ENCODE measurements at regions not wholly inside any gene's neighbourhood (a gene's known extent, or its start where the extent isn't known, plus 50 kb on each side); places are given as distances from the start of the nearest gene placed in this dataset.

DNA sequence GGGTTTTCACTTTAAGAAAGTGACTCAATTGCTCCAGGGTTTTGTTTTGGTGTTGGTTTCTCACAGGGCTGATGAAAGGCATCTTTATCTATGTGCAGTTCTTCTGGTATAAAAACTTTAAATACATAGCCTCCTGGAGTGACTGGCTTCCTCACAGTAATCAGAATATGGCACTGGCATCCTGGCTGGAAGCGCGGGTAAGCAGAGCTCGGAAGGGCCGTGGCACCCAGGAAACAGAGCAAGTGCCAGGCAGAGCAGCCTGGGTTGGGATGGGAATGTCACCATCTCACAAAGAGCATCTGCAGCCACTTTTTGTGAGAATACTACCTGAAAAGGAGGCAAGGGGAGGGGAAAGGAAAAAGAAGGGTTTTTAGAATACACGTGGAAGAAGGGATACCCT lies 534.7 kb downstream of the PLCL1 start:
- no peak for DNase-seq (ENCODE audit: low read depth, low spot score)
- in situ Hi-C loops (cut with HindIII; ENCODE audit: low pct_unique_long_range_greater_than_20kb, low sequenced_read_pairs) = no loop called here

DNA sequence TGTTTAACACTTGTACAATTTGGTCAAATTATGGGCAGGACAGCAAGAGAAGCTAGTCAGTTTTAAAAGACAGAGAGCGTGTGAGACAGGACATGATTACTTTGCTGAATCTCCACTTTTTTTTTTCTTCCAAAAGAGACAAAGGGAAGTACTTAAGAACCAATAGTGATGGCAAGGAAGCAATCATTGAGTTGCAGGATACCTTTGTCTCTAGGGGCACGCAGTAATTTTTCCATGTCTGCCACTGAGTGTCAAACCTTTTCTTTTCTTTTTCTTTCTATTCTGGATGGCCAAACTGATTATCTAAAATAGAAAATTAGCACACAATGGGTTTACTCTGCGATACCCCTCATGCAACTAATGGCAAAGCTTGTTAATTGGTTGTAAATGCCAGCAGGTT lies 533.0 kb downstream of the PLCL1 start:
- in situ Hi-C loops (cut with HindIII; ENCODE audit: low pct_unique_long_range_greater_than_20kb, low sequenced_read_pairs) = no loop called here
- DNase-seq (ENCODE audit: low read depth, low spot score) = no peak

DNA sequence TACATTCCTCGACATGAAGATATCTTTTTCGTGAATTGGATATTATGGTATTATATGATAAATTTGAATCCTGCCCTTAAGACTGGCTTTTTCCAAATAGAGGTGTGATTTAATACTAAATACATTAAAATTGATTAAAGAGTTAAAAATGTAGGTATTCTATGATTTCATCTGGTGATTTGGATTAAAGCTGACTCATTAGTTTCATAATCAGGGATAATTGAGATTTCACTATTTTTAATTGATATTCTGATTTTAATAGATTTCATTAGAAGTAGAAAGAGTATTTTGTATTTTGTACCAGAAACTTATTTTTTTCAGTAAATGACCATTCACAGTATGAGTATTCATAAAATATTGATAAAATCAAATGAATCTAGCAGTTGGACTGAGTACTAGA lies 524.1 kb downstream of the PLCL1 start:
- no peak for DNase-seq (ENCODE audit: low read depth, low spot score)
- in situ Hi-C loops (cut with HindIII; ENCODE audit: low pct_unique_long_range_greater_than_20kb, low sequenced_read_pairs) = no loop called here

DNA sequence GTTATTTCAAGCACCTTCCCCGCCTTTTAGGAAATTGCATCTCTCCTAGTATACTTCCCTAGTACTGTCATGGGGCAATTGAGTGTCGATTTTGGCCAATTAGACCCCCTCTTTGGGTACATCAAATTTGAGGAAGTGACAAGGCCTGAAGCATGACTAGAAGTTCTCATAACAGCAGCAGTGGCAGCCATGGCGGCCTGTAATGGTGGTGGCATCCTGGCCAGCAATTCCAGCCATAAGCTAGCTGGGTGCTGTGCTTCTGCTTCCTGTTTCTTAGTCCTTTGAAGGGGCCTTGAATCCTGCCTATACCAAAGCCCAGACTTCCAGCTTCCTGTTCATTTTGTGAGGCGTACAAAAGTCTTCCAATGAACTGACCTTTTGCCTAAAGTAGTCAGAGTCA lies 523.1 kb downstream of the PLCL1 start:
- in situ Hi-C loops (cut with HindIII; ENCODE audit: low pct_unique_long_range_greater_than_20kb, low sequenced_read_pairs) = no loop called here
- DNase-seq (ENCODE audit: low read depth, low spot score) = no peak

DNA sequence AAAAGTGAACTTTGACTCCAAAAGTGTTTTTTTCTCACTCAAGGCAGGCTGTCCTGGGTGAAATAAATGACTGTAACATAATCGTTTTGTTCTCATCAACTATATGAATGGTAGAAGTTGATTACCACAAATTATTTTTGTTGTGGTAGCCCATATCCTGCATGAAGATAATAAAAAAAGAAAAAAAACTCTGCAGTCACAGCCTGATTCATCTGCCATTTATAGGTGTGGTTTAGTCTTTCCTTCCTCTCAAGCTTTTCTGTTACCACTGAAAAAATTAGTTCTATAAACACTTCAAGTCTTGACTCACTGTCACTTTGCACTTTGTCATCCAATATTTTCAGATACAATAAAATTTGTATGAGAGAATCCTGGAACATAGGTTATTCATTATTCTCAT lies 522.0 kb downstream of the PLCL1 start:
- no peak for DNase-seq (ENCODE audit: low read depth, low spot score)
- in situ Hi-C loops (cut with HindIII; ENCODE audit: low pct_unique_long_range_greater_than_20kb, low sequenced_read_pairs) = no loop called here

DNA sequence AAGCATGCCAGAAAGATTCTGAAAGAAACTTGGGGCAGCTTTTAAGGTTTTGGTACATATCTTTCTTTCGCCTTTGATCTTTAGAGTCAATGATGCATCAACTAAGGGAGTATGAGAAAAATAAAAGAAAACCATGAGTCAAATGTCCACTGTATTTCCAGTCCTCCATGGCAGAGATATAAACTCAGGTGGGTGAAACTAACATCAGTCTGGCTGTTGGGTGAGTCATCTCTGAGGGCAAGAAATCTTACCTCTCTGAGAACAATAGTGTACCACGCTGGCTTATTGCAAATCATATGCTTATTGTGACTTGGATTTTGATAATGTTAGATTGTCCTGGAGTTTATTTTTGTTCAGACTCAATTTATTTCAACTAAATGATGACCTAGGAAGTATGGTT lies 521.0 kb downstream of the PLCL1 start:
- DNase-seq (ENCODE audit: low read depth, low spot score) = no peak
- in situ Hi-C loops (cut with HindIII; ENCODE audit: low pct_unique_long_range_greater_than_20kb, low sequenced_read_pairs) = no loop called here

DNA sequence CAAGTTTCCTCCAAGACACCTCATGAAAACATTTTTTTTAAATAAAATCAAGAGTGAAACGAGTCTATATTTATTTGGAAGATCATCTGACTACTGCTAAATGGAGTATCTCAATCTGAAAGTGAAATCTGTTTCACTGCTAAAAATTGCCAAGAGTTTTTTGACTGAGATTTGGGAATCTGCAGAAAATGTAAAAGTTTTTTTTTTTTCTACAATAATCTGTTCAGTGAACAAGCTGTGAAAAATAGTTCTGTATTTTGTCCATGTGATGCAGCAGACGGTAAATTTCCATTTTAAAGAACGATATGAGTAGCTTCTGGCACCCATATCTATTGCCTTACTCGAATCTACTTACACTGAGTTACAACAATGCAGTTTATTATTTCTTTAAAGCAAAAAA lies 519.7 kb downstream of the PLCL1 start:
- in situ Hi-C loops (cut with HindIII; ENCODE audit: low pct_unique_long_range_greater_than_20kb, low sequenced_read_pairs) = no loop called here
- no peak for DNase-seq (ENCODE audit: low read depth, low spot score)

DNA sequence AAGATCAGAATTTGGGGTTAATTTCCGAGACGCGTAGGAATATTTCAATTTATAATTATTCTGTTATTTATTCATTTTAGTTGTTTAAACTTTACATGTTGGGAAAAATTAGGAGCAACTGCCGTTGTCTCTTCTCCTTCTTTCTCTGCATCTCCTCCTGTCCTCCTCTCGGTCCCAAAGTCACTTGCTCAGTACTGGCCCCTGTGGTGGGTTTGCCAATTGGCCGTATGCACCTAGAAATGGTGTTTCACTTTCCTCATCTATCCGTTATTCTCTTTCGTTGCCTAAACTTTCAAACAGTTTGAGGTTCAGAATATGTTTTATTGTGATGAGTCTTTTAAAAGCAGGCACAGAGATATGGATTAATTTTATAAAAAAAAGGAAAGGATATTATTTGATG lies 517.9 kb downstream of the PLCL1 start:
- peak; percentile 40 for DNase-seq (ENCODE audit: low read depth, low spot score)
- in situ Hi-C loops (cut with HindIII; ENCODE audit: low pct_unique_long_range_greater_than_20kb, low sequenced_read_pairs) = no loop called here

DNA sequence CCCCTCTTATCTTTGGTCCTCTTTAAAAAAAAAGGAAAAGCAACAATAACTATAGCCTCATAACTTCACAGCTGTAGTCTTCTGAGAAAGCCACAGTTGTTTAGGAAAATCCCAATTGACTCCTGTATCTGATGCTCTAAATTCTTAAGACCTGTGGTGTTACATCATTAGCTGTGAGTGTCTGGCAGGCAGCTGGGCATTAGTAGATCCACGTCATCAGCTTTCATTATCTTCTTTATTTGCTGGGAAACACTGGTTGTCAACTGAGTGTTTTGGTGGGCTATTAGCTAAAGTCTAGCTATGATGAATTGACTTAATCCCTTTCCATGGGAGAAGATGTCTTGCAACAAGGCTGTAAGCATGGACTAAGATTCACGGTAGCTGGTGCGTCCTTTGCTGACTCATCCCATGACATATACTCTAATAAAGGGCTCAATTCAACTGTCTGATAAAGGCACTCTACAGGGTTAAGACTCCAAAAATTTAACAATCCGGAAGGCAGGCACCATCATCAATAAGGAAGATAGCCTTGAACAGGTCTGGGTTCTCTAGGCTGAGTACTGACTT lies 517.2 kb downstream of the PLCL1 start:
- peak; percentile 36 for DNase-seq (ENCODE audit: low read depth, low spot score)

DNA sequence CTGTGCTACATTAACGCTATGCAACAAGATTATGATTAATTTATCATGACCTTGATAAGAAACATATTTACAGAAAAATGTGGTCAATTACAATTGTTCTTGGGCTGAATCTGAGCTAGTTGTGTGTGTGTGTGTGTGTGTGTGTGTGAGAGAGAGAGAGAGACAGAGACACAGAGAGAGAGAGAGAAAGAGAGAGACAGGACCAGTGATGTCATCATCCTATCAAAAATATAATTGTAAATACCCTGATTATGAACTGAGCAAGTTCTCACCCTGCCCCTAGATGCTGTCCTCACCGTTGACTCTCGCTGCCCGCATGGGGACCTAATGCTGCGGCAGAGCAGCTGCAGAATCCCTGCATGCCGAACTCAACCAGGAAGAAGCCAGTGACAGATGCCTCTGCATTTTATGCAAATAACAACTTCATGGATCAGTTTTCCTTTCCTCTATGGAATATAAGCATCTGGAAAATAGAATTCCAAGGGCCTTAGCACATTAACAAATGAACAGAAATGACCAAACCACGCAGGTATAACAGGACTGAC lies 512.5 kb downstream of the PLCL1 start:
- in situ Hi-C loops (cut with HindIII; ENCODE audit: low pct_unique_long_range_greater_than_20kb, low sequenced_read_pairs) = no loop called here
- no peak for DNase-seq (ENCODE audit: low read depth, low spot score)

More for the DNA sequence above, 517.2 kb downstream of the PLCL1 start:
- in situ Hi-C loops (cut with HindIII; ENCODE audit: low pct_unique_long_range_greater_than_20kb, low sequenced_read_pairs) = no loop called here

DNA sequence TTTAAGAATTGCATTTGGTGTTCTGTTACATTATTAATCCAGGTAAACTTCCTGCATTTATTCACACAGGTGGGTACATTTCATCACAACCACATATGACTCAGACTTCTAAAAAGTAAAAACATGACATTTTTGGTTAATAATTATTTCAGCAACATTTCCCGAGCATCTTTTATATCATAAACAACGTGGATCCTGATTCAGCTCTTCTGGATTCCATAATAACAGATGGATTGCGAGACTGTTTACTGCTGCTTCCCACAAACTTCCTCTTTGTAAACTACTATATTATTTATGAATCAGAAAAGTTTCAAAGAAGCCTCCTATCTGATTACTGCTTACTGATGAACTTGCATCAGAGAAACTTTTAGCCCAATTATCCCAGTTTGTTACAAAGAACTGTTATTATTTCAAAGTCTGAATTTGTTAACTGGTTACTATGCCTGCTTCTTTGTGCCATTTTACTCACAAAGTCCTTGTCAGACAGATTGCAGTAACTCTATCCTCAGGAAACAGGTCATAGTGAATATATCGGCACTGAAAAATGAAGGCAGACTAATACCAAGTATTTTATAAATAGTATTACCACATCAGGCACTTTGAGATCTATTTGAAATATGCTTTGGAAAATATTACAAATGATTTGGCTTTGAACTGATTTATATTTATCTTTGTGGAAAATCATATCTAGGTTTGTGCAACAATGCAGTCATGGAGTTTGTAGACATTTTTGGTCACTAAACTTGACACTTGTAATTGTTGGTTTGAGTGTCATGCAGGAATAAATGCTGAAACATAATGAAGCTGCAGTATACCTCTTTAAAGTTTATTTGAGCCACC lies 511.6 kb downstream of the PLCL1 start:
- in situ Hi-C loops (cut with HindIII; ENCODE audit: low pct_unique_long_range_greater_than_20kb, low sequenced_read_pairs) = no loop called here

DNA sequence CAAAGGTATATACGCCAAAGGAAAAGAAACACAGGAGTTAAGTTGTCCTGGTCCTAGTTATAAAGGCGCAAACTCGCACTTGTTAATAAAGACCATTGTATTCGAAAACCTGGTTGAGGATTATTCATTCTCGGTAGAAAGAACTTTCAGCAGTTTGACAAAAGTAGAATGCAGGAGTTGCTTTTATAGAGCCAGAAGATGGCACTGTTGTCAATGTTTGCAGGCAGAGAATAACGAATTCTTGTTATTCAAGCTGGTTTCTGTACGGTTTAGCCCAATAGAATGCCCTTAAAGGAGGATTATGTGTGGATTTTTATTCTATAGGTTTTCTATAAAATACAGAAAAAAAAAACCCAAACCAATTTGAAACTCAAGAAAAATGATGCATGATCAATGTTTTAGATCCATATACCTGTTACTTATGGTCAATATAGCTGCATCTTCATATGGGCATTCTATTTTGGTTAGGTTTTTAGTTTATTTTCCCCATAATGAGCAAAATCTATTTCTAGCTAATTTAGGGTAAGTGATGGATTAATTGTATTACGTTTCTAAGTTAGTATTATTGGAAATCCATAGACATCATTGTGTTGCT lies 510.3 kb downstream of the PLCL1 start:
- in situ Hi-C loops (cut with HindIII; ENCODE audit: low pct_unique_long_range_greater_than_20kb, low sequenced_read_pairs) = no loop called here
- peak; percentile 69 for DNase-seq (ENCODE audit: low read depth, low spot score)

More for the DNA sequence above, 511.6 kb downstream of the PLCL1 start:
- DNase-seq (ENCODE audit: low read depth, low spot score) = no peak

DNA sequence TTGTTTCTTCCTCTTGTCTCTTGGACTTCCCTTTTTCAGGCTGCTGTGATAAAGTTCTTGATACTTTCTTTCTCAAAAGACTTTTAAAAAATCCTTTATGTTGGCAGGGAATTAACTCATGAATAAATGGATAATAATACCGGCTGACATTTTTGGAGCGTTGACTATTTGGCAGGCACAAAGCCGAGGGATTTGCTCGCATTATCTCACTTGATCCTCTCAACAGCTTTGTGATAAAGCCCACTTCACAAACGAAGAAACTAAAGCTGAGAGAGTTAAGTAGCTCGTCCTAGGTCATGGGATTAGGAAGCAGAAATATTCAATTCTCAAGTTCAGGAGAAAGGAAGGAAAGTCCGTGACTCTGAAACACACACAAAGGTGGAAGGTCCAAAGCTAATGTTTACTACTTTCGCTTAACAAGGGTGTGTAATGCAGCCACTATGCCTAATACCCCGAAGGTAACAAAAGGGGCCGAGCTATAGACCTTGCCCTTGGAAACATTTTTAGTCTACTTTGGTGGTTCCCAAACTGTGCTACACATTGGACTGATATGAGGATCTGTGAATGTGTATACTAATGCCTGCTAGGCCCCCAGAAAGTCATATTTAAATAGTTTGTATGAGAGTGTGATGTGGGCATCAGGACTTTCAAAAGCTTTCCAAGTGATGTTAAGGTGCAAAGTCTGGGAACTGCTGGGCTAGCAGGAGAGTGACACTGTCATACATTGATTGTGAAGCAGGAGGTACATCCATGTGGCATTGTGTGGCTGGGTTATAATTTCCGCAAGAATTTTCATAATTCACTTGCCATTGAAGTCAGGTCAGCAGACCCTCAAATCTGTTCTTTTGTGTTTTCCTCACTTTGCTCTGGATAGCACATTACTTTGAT lies 508.4 kb downstream of the PLCL1 start:
- DNase-seq (ENCODE audit: low read depth, low spot score) = no peak
- in situ Hi-C loops (cut with HindIII; ENCODE audit: low pct_unique_long_range_greater_than_20kb, low sequenced_read_pairs) = no loop called here

DNA sequence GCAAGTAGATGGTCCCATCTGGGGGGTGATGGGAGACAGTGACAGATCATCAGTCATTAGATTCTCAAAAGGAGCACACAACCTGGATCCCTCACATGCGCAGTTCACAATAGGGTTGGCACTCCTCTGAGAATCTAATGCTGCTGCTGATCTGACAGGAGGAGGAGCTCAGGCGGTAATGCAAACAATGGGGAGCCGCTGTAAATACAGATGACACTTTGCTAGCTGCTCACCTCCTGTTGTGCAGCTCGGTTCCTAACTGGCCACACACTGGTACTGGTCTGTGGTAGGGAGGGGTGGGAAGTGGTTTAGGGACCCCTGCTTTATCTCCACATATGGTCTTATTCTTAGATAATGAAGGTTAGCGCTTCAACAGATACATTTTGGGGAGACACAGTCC lies 506.6 kb downstream of the PLCL1 start:
- no peak for DNase-seq (ENCODE audit: low read depth, low spot score)
- in situ Hi-C loops (cut with HindIII; ENCODE audit: low pct_unique_long_range_greater_than_20kb, low sequenced_read_pairs) = no loop called here

DNA sequence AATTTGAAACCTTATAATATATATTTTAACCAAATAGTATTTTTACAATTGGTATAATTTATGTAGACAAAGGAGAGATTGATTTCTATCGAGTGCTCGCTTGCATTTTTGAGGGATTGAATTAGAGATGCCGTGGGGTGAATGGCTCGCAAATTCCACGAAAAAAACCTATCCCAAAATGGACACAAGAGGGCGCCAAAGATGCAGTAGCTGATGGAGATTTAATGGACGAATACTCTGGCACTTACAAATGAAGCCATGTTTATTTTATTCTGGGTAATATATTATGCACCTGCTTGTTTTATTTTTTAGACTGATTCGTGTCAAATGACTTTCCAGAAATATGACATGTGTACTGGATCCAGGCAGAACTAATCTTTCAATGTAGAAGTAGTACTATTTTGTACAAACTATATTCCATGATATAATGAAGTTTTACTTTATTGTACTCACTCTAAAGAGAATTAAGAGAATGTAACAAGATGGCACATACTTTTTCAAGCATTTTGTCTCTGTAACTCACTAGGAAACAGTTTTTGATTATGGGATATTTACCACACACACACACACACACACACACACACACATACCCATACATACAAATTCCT lies 505.4 kb downstream of the PLCL1 start:
- in situ Hi-C loops (cut with HindIII; ENCODE audit: low pct_unique_long_range_greater_than_20kb, low sequenced_read_pairs) = no loop called here
- peak; percentile 74 for DNase-seq (ENCODE audit: low read depth, low spot score)

DNA sequence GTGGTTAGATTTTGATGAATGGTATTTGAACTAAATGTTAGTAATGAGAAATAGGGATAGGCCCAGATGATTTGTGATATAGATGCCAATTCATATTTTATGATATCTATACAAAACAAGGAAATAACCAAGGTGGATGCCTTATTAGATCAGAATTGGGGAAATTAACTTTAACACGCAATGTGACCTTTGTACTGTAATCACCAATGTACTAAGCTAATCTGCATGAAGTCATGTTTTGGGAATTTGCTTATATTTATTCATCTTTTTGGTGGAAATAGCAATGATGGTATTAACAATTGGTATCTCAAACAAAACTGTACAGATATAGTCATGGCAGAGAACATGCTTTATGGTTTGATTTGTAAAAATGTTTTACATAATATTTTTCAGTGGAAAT lies 504.7 kb downstream of the PLCL1 start:
- in situ Hi-C loops (cut with HindIII; ENCODE audit: low pct_unique_long_range_greater_than_20kb, low sequenced_read_pairs) = no loop called here
- no peak for DNase-seq (ENCODE audit: low read depth, low spot score)

DNA sequence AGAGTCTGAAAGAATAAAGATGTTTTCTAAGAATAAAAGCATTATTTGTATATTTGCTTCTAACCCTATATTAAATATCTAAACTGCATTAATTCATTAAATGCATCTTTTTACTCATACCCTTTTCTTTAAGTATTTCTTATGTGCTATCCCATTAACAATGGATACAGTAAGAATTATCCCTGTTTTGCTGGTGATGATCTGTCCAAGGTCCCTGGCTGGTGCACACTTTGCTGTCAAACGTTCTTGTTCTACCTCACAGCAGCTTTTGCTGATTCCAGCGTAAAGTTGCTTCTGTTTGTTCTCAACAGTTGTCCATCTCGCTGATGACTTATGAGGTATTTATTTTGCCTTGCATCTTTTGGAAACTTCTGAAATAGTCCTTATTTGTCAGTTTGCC lies 504.0 kb downstream of the PLCL1 start:
- in situ Hi-C loops (cut with HindIII; ENCODE audit: low pct_unique_long_range_greater_than_20kb, low sequenced_read_pairs) = no loop called here
- no peak for DNase-seq (ENCODE audit: low read depth, low spot score)

DNA sequence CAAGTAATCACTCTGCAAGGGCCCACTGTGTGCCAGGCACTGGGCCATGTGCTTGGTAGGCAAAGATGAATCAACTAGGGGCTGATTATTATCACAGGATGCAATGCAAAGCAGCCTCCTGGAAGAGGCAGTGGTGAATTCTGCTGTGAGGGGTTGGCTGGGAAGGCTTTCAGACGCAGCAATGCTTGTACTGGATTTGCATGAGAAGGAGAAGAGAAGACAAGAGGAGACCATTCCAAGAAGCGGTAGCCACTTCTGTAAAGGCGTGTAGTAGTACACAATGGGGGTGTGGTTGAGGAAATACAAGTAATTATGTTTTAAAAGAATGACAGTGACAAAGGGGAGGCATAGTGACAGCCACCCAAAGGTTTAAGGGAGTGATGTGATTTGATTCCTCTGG lies 502.7 kb downstream of the PLCL1 start:
- no peak for DNase-seq (ENCODE audit: low read depth, low spot score)

More for the DNA sequence above, 502.7 kb downstream of the PLCL1 start:
- in situ Hi-C loops (cut with HindIII; ENCODE audit: low pct_unique_long_range_greater_than_20kb, low sequenced_read_pairs) = no loop called here

All from SK-MEL-5 (cell line).